ENCODE measurements at regions not wholly inside any gene's neighbourhood (a gene's known extent, or its start where the extent isn't known, plus 50 kb on each side); places are given as distances from the start of the nearest gene placed in this dataset.

DNA sequence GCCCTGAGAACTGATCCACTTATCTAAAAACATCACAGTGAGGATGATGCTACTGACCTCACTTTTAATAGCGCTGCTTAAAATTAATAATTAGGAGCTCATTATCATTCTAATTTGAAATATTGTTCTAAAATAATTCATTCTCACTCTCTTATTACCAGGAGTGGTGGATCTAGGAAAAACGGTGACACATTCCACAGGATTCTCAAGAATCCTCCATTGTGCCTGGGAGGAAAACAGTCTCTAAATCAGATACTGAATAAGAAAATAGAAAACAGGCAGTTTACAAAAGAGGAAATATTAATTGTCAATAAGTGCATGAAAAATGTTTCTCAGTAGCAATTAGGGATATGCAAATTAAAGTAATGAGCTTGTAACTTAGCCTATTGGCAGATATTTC is 187.4 kb downstream of the TENT5A start:
- DNase-seq (ENCODE audit: low read depth in 1 of 2, low spot score in 2 of 2) (no peak), FAIRE-seq (no peak)
- H2BK20ac ChIP-seq (ENCODE audit: low read length) = no peak overlapping the region
- H4K91ac ChIP-seq (replicated peaks; ENCODE audit: insufficient read length, low read length) = no peak overlapping the region
- no peak overlapping the region for H2BK15ac ChIP-seq (ENCODE audit: low read length)
- H2BK12ac ChIP-seq (ENCODE audit: low read depth, low read length) = no peak overlapping the region
- H3K27me3 ChIP-seq (replicated peaks in 1 of 4; ENCODE audit: control insufficient read depth in 3 of 4, extremely low read depth in 1 of 4, insufficient read depth in 3 of 4, low read length in 3 of 4) = peaks cover 0 to 2% (median 0%) of the 10 kb centered on the region in 4 experiments; a peak in 1 of 7 replicates
- WGBS, 2 experiments (ENCODE audit: extremely low coverage in 1 of 2, insufficient coverage in 1 of 2, insufficient read length in 1 of 2, insufficient replicate concordance in 2 of 2, low coverage in 1 of 2, low lambda C conversion rate in 2 of 2, missing lambda C conversion rate in 1 of 2) = 83% methylated on average over 2 of the region's 2 CpGs; no CpG with 5 or more reads in 1 of the 2 experiments
- H2BK120ac ChIP-seq (replicated peaks; ENCODE audit: low read depth, low read length) = no peak overlapping the region
- ChIA-PET POLR2A (ENCODE audit: partially characterized antibody) (no interaction called here), CTCF (ENCODE audit: partially characterized antibody) (interaction anchor here (1.0 to 1.7 kb wide), 3 partner anchors 10 to 46 kb away, joined by 3 to 4 read pairs (median 4); no protein-coding TSS in a partner anchor)
- H2BK5ac ChIP-seq (ENCODE audit: low read depth, low read length) = no peak overlapping the region
- no peak overlapping the region for H3K4me3 ChIP-seq (ENCODE audit: extremely low read depth in 1 of 4, insufficient read depth in 2 of 4, low read depth in 3 of 4, low read length in 4 of 4)
- no peak overlapping the region for H3K4me2 ChIP-seq (ENCODE audit: insufficient read depth in 1 of 2, low read depth in 2 of 2, low read length in 2 of 2)
- H3K4me1 ChIP-seq (replicated peaks in 1 of 4; ENCODE audit: control insufficient read depth in 3 of 4, insufficient read depth in 4 of 4, low read length in 3 of 4) = 0 out of 7 replicates have a peak, but pooled peaks cover 0 to 3% (median 0%) of the 10 kb centered on the region in 4 experiments
- no peak overlapping the region for H3K4ac ChIP-seq (replicated peaks; ENCODE audit: insufficient read length, low read depth, low read length)
- H3K23ac ChIP-seq (ENCODE audit: insufficient read length) = no peak overlapping the region
- no peak overlapping the region for H3K56ac ChIP-seq (replicated peaks; ENCODE audit: insufficient read length, low read depth, low read length)
- H4K20me1 ChIP-seq (replicated peaks in 1 of 2; ENCODE audit: control insufficient read depth in 1 of 2, insufficient read depth in 2 of 2, low read length in 2 of 2) = no peaks in the 10 kb centered on the region
- H4K8ac ChIP-seq (ENCODE audit: extremely low read depth, insufficient read depth, low read length) = no peak overlapping the region
- no peak overlapping the region for H3K14ac ChIP-seq (ENCODE audit: insufficient read length)
- H3K18ac ChIP-seq (ENCODE audit: extremely low read depth, low read length) = no peak overlapping the region
- H3K79me1 ChIP-seq (ENCODE audit: low read depth, low read length) = no peaks in the 10 kb centered on the region
- no peak overlapping the region for H3K9ac ChIP-seq (replicated peaks in 1 of 4; ENCODE audit: extremely low read depth in 1 of 4, low read depth in 3 of 4, low read length in 3 of 4)
- no peaks in the 10 kb centered on the region for H3K79me2 ChIP-seq (ENCODE audit: control insufficient read depth in 1 of 2, insufficient read depth in 2 of 2, low read length in 2 of 2)
- no peak overlapping the region for H4K5ac ChIP-seq (ENCODE audit: insufficient read length, low read depth, low read length)
- H2AFZ ChIP-seq (ENCODE audit: low read length) = no peak overlapping the region
- no peaks in the 10 kb centered on the region for H3K36me3 ChIP-seq (ENCODE audit: control insufficient read depth in 2 of 4, insufficient read depth in 4 of 4, low read length in 3 of 4)
- H3K9me3 ChIP-seq (ENCODE audit: insufficient read depth in 2 of 2, low read depth in 1 of 2, low read length in 1 of 2) = no peaks in the 10 kb centered on the region
- no peak overlapping the region for H2AK5ac ChIP-seq (ENCODE audit: low read depth, low read length)
- no peak overlapping the region for H3K27ac ChIP-seq (ENCODE audit: low read depth, low read length)
- H3K23me2 ChIP-seq (ENCODE audit: low read depth, low read length) = no peaks in the 10 kb centered on the region
- TF ChIP-seq SIX5 (IDR thresholded peaks at IDR 0.05; ENCODE audit: low read depth, low read length) (no peak), GABPA (IDR thresholded peaks at IDR 0.05; ENCODE audit: borderline replicate concordance, insufficient read depth, low read length) (no peak), SUZ12 (IDR thresholded peaks at IDR 0.05; ENCODE audit: low read length) (no peak), TEAD4 (IDR thresholded peaks at IDR 0.05; ENCODE audit: low read depth, low read length) (no peak), KDM5A (IDR thresholded peaks at IDR 0.05; ENCODE audit: low read length) (no peak), HDAC6 (IDR thresholded peaks at IDR 0.05; ENCODE audit: low read depth, low read length) (no peak), FOSL1 (IDR thresholded peaks at IDR 0.05; ENCODE audit: insufficient read depth, low read depth, low read length) (no peak), CHD2 (IDR thresholded peaks at IDR 0.05; ENCODE audit: low read length) (no peak), ZNF274 (IDR thresholded peaks at IDR 0.05; ENCODE audit: borderline replicate concordance, extremely low read depth, low read length) (no peak), KDM1A (IDR thresholded peaks at IDR 0.05; ENCODE audit: borderline replicate concordance, low read length) (no peak), CBX5 (IDR thresholded peaks at IDR 0.05; ENCODE audit: low read depth, low read length) (no peak), EZH2 (IDR thresholded peaks at IDR 0.05; ENCODE audit: low read depth, low read length, severe bottlenecking) (no peak), TAF1 (IDR thresholded peaks at IDR 0.05; ENCODE audit: low read depth, low read length) (no peak)
- TF ChIP-seq, protein P1, sequence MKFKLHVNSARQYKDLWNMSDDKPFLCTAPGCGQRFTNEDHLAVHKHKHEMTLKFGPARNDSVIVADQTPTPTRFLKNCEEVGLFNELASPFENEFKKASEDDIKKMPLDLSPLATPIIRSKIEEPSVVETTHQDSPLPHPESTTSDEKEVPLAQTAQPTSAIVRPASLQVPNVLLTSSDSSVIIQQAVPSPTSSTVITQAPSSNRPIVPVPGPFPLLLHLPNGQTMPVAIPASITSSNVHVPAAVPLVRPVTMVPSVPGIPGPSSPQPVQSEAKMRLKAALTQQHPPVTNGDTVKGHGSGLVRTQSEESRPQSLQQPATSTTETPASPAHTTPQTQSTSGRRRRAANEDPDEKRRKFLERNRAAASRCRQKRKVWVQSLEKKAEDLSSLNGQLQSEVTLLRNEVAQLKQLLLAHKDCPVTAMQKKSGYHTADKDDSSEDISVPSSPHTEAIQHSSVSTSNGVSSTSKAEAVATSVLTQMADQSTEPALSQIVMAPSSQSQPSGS (IDR thresholded peaks at IDR 0.05; ENCODE audit: low read length) = no peak

All from H1 (cell line).